HEK293 (cell line): ENCODE measurements at regions not wholly inside any gene's neighbourhood (a gene's known extent, or its start where the extent isn't known, plus 50 kb on each side); places are given as distances from the start of the nearest gene placed in this dataset.

ENCODE experiments used
- CTCF ChIP-seq: fragments of 450-650 bp; formaldehyde crosslinking; IDR thresholded peaks from 2 replicates; pipeline ENCODE4 v1.5.1; 2016; ENCODE audit warnings: missing biosample characterization, missing genetic modification characterization
- KLF1 ChIP-seq: fragments of 450-650 bp; formaldehyde crosslinking; IDR thresholded peaks from 2 replicates; pipeline ENCODE4 v1.5.1; 2016; ENCODE audit warnings: missing biosample characterization, missing genetic modification characterization
- REST ChIP-seq: fragments of 450-650 bp; formaldehyde crosslinking; IDR thresholded peaks from 2 replicates; pipeline ENCODE4 v1.5.1; 2016; ENCODE audit warnings: missing biosample characterization, missing genetic modification characterization
- ZBTB8A ChIP-seq: fragments of 450-650 bp; formaldehyde crosslinking; IDR thresholded peaks from 2 replicates; pipeline ENCODE4 v1.5.1; 2016; ENCODE audit warnings: missing biosample characterization, missing genetic modification characterization
- ZNF362 ChIP-seq: fragments of 450-650 bp; formaldehyde crosslinking; IDR thresholded peaks from 2 replicates; pipeline ENCODE4 v1.5.1; 2016; ENCODE audit warnings: missing biosample characterization, missing genetic modification characterization
- ZNF416 ChIP-seq: fragments of 450-650 bp; formaldehyde crosslinking; IDR thresholded peaks from 2 replicates; pipeline ENCODE4 v1.5.1; 2016; ENCODE audit warnings: missing biosample characterization, missing genetic modification characterization
- ZNF488 ChIP-seq: fragments of 450-650 bp; formaldehyde crosslinking; IDR thresholded peaks from 2 replicates; pipeline ENCODE4 v1.5.1; 2016; ENCODE audit warnings: missing biosample characterization, missing genetic modification characterization

GRCh38 chr2:49240608-49241007 is 86.3 kb upstream of the FSHR start:
- TF ChIP-seq ZNF362 (tag by site-specific recombination), result no peak
- no peak for TF ChIP-seq ZNF416 (tag by site-specific recombination)
- no peak for TF ChIP-seq ZBTB8A (tag by site-specific recombination)
- TF ChIP-seq KLF1, result no peak
- TF ChIP-seq REST, result no peak
- TF ChIP-seq CTCF (tag by site-specific recombination), result no peak
- no peak for TF ChIP-seq ZNF488 (tag by site-specific recombination)
